ENCODE measurements at regions not wholly inside any gene's neighbourhood (a gene's known extent, or its start where the extent isn't known, plus 50 kb on each side); places are given as distances from the start of the nearest gene placed in this dataset.

GRCh38 chr20:48166082-48166835 is 381.0 kb upstream of the SULF2 start:
- intact Hi-C loops (cut with DNase I; ENCODE audit: low total_unique reads): no loop called here
- no peak for TF ChIP-seq CTCF (IDR thresholded peaks at IDR 0.05)

GRCh38 chr20:48165401-48165685 is 380.1 kb upstream of the SULF2 start:
- Histone ChIP-seq H3K4me1 (peaks cover 0 to 5% (median 0%) of the 10 kb centered on the region in 4 donors), H3K27ac (no peak overlapping the region), H3K27me3 (peaks cover 0 to 39% of the 10 kb centered on the region in 2 donors), H3K4me3 (no peak overlapping the region), H3K9me3 (no peaks in the 10 kb centered on the region), H3K36me3 (no peaks in the 10 kb centered on the region)
- TF ChIP-seq CTCF (IDR thresholded peaks at IDR 0.05): no peak
- intact Hi-C loops (cut with DNase I; ENCODE audit: low total_unique reads): no loop called here
- DNase-seq: no peak

More at GRCh38 chr20:48166082-48166835, 381.0 kb upstream of the SULF2 start:
- H3K4me1 ChIP-seq: peaks cover 0 to 5% (median 0%) of the 10 kb centered on the region in 4 donors
- H3K27ac ChIP-seq: no peak overlapping the region
- H3K9me3 ChIP-seq: no peaks in the 10 kb centered on the region
- H3K36me3 ChIP-seq: no peaks in the 10 kb centered on the region
- peaks cover 0 to 39% of the 10 kb centered on the region in 2 donors for H3K27me3 ChIP-seq
- DNase-seq: no peak
- H3K4me3 ChIP-seq: no peak overlapping the region

- Histone ChIP-seq H3K9me3 (no peaks in the 10 kb centered on the region), H3K27ac (no peak overlapping the region), H3K27me3 (peaks cover 0 to 37% of the 10 kb centered on the region in 2 donors), H3K4me1 (peaks cover 0 to 5% (median 0%) of the 10 kb centered on the region in 4 donors), H3K4me3 (no peak overlapping the region), H3K36me3 (no peaks in the 10 kb centered on the region)
- TF ChIP-seq CTCF (IDR thresholded peaks at IDR 0.05): no peak
- no peak for DNase-seq
- intact Hi-C loops (cut with DNase I; ENCODE audit: low total_unique reads): no loop called here
These were observed 379.5 kb upstream of the SULF2 start for GRCh38 chr20:48164566-48165400.

GRCh38 chr20:48164034-48164433 is 378.8 kb upstream of the SULF2 start:
- no peaks in the 10 kb centered on the region for H3K36me3 ChIP-seq
- no peaks in the 10 kb centered on the region for H3K9me3 ChIP-seq
- intact Hi-C loops (cut with DNase I; ENCODE audit: low total_unique reads): no loop called here
- peaks cover 0 to 5% (median 0%) of the 10 kb centered on the region in 4 donors for H3K4me1 ChIP-seq
- H3K27ac ChIP-seq: no peak overlapping the region
- H3K27me3 ChIP-seq: peaks cover 0 to 30% of the 10 kb centered on the region in 2 donors
- no peak for DNase-seq
- no peak overlapping the region for H3K4me3 ChIP-seq
- no peak for TF ChIP-seq CTCF (IDR thresholded peaks at IDR 0.05)

GRCh38 chr20:48163505-48163904 is 378.2 kb upstream of the SULF2 start:
- Histone ChIP-seq H3K4me3 (no peak overlapping the region), H3K4me1 (peaks cover 0 to 5% (median 0%) of the 10 kb centered on the region in 4 donors), H3K27ac (no peak overlapping the region), H3K27me3 (peaks cover 0 to 29% of the 10 kb centered on the region in 2 donors), H3K9me3 (no peaks in the 10 kb centered on the region), H3K36me3 (no peaks in the 10 kb centered on the region)
- no peak for TF ChIP-seq CTCF (IDR thresholded peaks at IDR 0.05)
- intact Hi-C loops (cut with DNase I; ENCODE audit: low total_unique reads): no loop called here
- DNase-seq: no peak
